ENCODE measurements at regions not wholly inside any gene's neighbourhood (a gene's known extent, or its start where the extent isn't known, plus 50 kb on each side); places are given as distances from the start of the nearest gene placed in this dataset.
A peak's percentile ranks its signal among the peaks of the same experiment; 100 is the strongest.

GRCh38 chr11:70836071-70836470 lies 416.3 kb downstream of the SHANK2 start:
- no peak for DNase-seq

- DNase-seq = no peak
These were observed 414.2 kb downstream of the SHANK2 start for GRCh38 chr11:70838198-70838597.

GRCh38 chr11:70839851-70840250 lies 412.5 kb downstream of the SHANK2 start:
- DNase-seq = no peak

GRCh38 chr11:70841264-70841663 lies 411.1 kb downstream of the SHANK2 start:
- no peak for DNase-seq

DNA sequence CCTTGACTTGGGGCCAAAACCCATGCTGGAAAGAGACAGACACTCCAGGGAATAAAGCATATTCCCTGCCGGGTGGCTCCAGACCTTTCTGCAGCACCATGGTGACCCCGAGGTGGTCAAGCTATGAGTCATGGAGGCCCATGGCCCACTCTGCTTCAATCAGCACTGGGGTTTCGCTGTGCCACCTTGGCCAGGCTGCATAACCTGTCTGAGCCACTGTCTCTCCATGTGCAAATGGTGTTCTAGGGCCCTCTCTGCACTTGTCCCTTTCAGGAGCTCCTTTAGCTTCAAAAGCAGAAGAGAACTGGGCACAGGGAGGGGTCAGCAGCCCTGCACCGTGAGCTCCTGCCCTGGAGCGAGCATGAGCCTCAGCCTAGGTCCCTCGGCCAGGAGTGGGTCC lies 410.1 kb downstream of the SHANK2 start:
- DNase-seq = no peak

- DNase-seq = no peak
These were observed 409.7 kb downstream of the SHANK2 start for GRCh38 chr11:70842701-70843100.

- no peak for DNase-seq
These were observed 408.5 kb downstream of the SHANK2 start for GRCh38 chr11:70843906-70844305.

GRCh38 chr11:70844387-70844786 lies 408.0 kb downstream of the SHANK2 start:
- no peak for DNase-seq

GRCh38 chr11:70845591-70846041 lies 406.8 kb downstream of the SHANK2 start:
- no peak for DNase-seq

DNA sequence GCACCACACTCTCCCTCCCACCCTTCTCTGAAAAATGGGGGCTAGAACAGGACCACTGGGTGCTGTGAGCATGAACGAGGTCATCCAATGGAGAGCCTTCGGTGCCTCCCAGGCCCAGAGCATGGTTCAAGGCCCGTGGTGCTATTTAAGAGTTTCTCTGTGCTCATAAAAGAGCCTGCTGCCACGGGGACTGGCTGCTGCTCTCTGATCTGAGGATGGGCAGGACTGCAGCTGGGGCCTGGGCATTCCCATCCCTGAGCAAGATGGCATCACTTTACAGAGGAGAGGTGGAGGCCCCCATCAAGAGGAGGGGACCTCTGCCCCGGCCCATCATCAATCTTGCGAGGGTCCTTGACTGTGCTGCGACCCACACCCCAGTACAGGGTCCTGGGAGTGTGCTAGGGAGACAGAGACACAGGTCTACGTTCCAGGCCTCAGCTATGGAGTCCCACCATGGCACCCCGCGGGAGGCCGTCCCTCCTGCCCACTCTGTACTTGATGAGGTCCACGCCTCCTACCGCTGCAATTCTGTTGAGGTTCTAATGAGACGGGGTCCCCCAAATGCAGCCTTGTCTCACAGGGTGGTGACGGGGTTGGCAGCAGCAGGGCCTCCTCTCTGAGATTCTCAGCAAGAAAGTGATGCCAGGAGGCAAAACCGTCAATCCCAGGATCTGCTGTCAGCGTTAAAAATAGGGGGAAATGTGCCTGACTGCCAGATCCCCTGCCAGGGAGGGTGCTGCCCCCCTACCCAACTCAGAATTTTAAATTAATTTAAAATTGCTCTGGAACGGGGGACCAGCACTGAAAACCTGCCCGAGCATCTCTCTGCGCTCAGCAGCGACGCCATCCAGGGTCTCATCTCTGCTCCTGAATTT lies 405.4 kb downstream of the SHANK2 start:
- no peak for DNase-seq

DNA sequence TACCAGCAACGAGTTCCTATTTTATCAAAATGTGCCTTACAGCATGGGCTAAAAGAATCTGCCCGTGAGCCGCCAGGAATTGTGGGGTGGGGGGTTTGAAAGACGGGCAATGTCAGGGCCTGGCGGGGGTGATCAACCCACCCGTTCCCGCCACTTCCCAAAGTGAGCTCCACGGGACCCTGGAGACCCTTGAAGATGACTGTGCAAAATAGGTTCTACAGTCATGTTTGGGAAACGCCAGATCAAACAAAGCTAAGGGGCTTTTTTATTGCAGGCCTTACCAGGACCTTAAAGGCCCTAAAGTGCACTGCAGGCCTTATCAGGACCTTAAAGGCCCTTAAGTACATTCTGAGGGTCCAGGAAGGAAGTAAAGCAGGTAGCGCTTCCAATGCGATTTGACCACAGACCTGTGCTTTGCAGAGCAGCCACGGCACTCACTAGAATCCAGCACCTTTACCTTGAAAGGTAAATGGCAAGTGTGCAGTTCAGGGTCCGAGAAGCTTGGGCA lies 404.1 kb downstream of the SHANK2 start:
- no peak for DNase-seq

DNA sequence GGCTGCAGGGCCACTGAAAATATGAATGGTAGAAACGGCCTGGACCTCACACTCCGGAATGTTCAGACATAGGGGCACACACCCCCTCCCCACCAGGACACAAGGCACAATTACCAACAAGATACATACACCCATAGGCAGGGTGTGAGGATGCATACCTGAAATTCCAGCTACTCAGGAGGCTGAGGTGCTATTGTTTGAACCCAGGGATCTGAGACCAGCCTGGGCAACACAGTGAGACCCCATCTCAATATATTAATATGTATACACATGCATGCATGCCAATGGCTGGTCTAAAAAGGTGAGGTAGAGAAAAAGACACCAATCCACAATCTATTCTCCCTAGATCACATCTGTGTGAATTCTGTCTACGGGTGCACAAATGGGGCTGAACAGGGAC lies 403.3 kb downstream of the SHANK2 start:
- DNase-seq = no peak

GRCh38 chr11:70851308-70851707 lies 401.1 kb downstream of the SHANK2 start:
- DNase-seq = no peak

DNA sequence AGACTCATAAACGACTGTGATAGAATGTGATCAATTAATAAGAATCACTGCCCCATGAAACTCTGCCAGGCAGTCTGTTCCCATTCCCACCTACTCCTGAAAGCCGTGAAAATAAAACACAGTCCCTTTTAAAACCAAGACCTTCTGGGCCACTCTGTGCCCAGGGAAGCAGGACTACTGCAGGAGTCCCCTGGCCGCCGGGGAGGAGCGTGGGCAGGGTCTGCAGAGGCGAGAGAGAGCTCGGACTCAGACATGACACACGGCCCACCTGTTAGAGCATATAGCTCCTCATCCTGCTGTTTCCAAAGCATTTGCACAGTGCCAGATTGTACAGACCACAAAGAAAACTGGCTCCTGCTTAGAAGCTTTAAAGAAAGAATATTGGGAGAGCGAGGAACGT lies 400.5 kb downstream of the SHANK2 start:
- DNase-seq = no peak

DNA sequence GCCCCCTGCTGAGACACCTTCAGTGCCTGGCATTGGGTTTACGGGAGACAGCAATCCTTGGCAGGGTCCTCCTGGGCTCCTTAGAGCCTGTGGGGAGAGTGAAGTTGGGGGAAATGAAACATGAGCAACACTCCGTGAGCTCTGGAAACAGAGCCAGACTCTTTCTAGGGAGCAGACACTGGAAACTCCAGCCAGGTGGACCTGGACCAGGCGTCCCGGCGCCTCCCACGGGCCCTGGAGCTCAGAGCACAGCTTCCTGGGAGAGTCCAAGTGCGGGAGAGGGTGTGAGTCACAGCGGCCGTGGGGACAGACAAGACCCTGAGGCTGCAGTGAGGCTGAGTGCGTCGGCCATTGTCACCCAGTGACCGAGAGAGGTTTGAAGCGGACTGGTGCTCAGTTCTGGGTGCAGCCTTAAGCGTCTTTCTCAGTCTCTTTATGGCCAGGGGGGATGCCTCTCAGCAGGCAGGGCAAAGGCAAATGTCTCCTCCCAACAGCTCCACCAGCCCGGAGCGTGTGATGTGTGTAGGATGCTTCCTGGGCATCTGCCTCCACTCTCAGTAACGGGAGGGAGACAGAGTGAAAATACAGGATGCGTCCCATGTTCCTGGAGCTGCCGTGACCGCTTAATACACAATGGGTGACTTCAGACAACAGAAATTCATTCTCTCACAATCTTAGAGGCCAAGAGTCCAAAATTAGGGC lies 399.2 kb downstream of the SHANK2 start:
- DNase-seq = no peak

DNA sequence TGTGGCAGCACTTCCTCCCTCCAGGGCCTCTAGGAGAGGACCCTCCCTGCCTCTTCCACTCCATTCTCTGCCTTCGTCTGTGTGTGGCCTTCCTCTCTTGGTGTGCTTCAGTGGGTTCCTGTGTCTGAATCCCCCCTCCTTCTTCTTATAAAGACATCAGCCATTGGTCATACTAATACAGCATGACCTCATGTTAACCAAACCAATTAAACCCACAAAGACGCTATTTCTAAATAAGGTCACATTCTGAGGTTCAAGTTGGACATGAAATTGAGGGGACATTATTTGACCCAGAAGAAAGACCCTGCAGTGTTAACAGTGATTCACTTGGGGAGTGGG lies 398.6 kb downstream of the SHANK2 start:
- no peak for DNase-seq

- DNase-seq = no peak
These were observed 398.2 kb downstream of the SHANK2 start for GRCh38 chr11:70854201-70854600.

DNA sequence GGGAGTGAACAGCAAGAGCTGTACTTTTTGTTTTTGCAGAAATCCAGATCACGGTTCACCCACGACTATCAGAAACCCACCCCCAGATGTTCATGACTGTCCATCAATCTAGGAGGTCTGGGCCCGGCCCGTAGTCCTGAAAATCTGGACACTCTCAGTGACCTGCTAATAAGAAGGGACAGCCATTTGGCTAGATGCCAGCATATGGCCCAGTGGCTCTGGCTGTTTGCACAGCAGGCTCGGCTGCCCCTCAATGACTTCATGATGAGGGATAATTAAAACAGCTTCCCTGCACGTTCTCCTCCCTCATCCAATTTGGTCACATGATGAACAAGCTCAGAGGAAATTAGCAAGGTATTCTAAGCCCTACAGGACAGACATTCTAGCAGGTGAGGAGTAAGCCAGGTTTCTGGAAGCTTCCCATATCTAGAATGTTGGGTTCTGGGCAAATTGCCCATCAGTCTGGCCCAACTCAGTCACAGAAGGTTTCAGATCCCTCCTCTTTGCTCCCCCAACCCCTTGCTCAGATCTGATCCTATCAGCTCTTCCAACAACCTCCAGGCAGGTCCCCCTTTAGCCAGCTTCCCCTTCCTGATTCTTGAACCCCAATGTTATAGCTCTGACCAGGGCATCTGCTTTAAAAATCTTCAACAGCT lies 397.3 kb downstream of the SHANK2 start:
- DNase-seq = peak in 1 of 2 experiments; percentile 34

DNA sequence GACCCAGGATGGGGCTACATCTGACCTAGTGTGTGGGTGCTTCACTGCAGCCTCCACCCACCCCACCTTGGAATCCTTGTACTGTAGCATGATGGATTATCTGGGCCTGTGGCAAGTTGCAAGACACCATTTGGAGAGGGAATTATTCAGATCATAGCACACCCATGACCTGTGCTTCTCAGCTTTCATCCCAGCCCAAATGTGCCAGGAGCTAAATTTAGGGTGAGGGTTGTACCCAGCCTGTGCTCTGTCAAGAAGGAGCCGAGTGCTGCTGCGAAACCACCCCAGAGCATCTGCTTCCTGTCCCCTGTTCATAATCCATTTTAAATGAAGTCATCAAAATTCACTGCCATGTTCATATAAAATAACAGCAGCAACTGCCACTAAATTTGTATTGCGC lies 394.5 kb downstream of the SHANK2 start:
- DNase-seq = no peak

GRCh38 chr11:70859180-70859579 lies 393.2 kb downstream of the SHANK2 start:
- no peak for DNase-seq

GRCh38 chr11:70860888-70861287 lies 391.5 kb downstream of the SHANK2 start:
- no peak for DNase-seq

- DNase-seq = no peak
These were observed 390.8 kb downstream of the SHANK2 start for GRCh38 chr11:70861559-70861958.

- no peak for DNase-seq
These were observed 390.3 kb downstream of the SHANK2 start for GRCh38 chr11:70862093-70862492.

DNA sequence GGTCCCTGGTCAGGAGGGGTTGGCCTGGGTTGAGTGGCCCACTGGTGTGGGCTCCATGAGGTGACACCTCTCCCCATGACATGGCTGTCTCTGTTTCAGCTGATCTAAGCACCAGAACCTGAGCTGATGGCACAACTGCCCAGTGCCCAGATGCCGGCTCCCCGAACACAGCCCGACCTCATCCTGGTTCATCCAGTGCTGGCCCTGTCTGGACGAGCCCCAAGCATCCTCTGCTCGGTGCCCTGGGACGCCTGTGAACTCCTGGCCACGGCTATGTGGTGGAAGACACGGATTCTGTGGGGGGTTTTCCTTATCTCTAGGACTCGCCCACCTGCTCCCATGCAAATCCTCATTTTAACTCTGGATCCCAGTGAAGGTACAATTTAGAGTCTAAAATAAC lies 389.2 kb downstream of the SHANK2 start:
- DNase-seq = no peak

Measured in NCI-H524 (cell line).